ENCODE measurements at regions not wholly inside any gene's neighbourhood (a gene's known extent, or its start where the extent isn't known, plus 50 kb on each side); places are given as distances from the start of the nearest gene placed in this dataset.

GRCh38 chr4:58551676-58552075 is 1441.5 kb upstream of the IGFBP7 start:
- DNase-seq: no peak

- no peak for DNase-seq
Observed at GRCh38 chr4:58543465-58543864, 1433.3 kb upstream of the IGFBP7 start.

- no peak for DNase-seq
Observed at GRCh38 chr4:58541926-58542325, 1431.7 kb upstream of the IGFBP7 start.

GRCh38 chr4:58522765-58523382 is 1412.7 kb upstream of the IGFBP7 start:
- no peak for DNase-seq

GRCh38 chr4:58515226-58515625 is 1405.0 kb upstream of the IGFBP7 start:
- no peak for DNase-seq

GRCh38 chr4:58514299-58514698 is 1404.1 kb upstream of the IGFBP7 start:
- DNase-seq: no peak

GRCh38 chr4:58510652-58511051 is 1400.5 kb upstream of the IGFBP7 start:
- no peak for DNase-seq

- no peak for DNase-seq
Observed at GRCh38 chr4:58507079-58507478, 1396.9 kb upstream of the IGFBP7 start.

GRCh38 chr4:58502839-58503238 is 1392.7 kb upstream of the IGFBP7 start:
- DNase-seq: no peak

- DNase-seq: no peak
Observed at GRCh38 chr4:58499182-58499581, 1389.0 kb upstream of the IGFBP7 start.

- DNase-seq: no peak
Observed at GRCh38 chr4:58491620-58492019, 1381.4 kb upstream of the IGFBP7 start.

- DNase-seq: no peak
Observed at GRCh38 chr4:58477950-58478349, 1367.8 kb upstream of the IGFBP7 start.

- no peak for DNase-seq
Observed at GRCh38 chr4:58477513-58477912, 1367.3 kb upstream of the IGFBP7 start.

- no peak for DNase-seq
Observed at GRCh38 chr4:58475097-58475496, 1364.9 kb upstream of the IGFBP7 start.

GRCh38 chr4:58465031-58465430 is 1354.8 kb upstream of the IGFBP7 start:
- DNase-seq: no peak

- no peak for DNase-seq
Observed at GRCh38 chr4:58456727-58457384, 1346.7 kb upstream of the IGFBP7 start.

- DNase-seq: no peak
Observed at GRCh38 chr4:58453956-58454355, 1343.8 kb upstream of the IGFBP7 start.

GRCh38 chr4:58451707-58452106 is 1341.5 kb upstream of the IGFBP7 start:
- DNase-seq: no peak

- no peak for DNase-seq
Observed at GRCh38 chr4:58435871-58436270, 1325.7 kb upstream of the IGFBP7 start.

- no peak for DNase-seq
Observed at GRCh38 chr4:58413849-58414248, 1303.7 kb upstream of the IGFBP7 start.

GRCh38 chr4:58411904-58412303 is 1301.7 kb upstream of the IGFBP7 start:
- no peak for DNase-seq

GRCh38 chr4:58406762-58407161 is 1296.6 kb upstream of the IGFBP7 start:
- DNase-seq: no peak

- no peak for DNase-seq
Observed at GRCh38 chr4:58368221-58368620, 1258.0 kb upstream of the IGFBP7 start.

- no peak for DNase-seq
Observed at GRCh38 chr4:58360354-58361133, 1250.4 kb upstream of the IGFBP7 start.

Data from DMS 273 treated with DMSO at 0.1 percent for 48 hours (cell line).